IMR-90 (cell line): ENCODE measurements at regions not wholly inside any gene's neighbourhood (a gene's known extent, or its start where the extent isn't known, plus 50 kb on each side); places are given as distances from the start of the nearest gene placed in this dataset.

ENCODE experiments used
- ATAC-seq: fragments of 200-7000 bp; cut with Tn5 transposase; 2 replicates; pipeline ENCODE4 v1.9.1; 2020; ENCODE audit warnings: low read depth, mild to moderate bottlenecking, moderate library complexity
- BruUV-seq: library from RNA; stranded (reverse); fragments of 400-500 nt; replicated peaks from 2 replicates; lab custom pipeline; 2021; lab: Mats Ljungman, UMichigan
- CTCF ChIA-PET: fragments of 300-600 bp; formaldehyde crosslinking; extraction: SDS; loops from one replicate; lab custom pipeline; 2021; ENCODE audit warnings: antibody characterized with exemption; lab: Yijun Ruan, JAX
- POLR2A ChIA-PET: fragments of 300-600 bp; sonication (Branson Sonifier 250); formaldehyde crosslinking; loops from one replicate; lab custom pipeline; 2022; ENCODE audit warnings: antibody characterized with exemption; ENCODE audit not compliant: unreplicated experiment; lab: Charles Lee
- DNase-seq: peaks from one replicate; pipeline ENCODE4 v3.0.0; 2013
- H2AFZ ChIP-seq: replicated peaks from 2 replicates; pipeline ENCODE3; 2013; ENCODE audit warnings: low read length, mild to moderate bottlenecking; ENCODE audit not compliant: poor library complexity
- H2AK5ac ChIP-seq: 2 replicates; pipeline ENCODE4 v1.6.1; 2013; ENCODE audit warnings: low read depth, low read length, inconsistent platforms
- H2AK9ac ChIP-seq: replicated peaks from 2 replicates; pipeline ENCODE3; 2013; ENCODE audit warnings: mild to moderate bottlenecking, low read depth, low read length, moderate library complexity; ENCODE audit not compliant: poor library complexity
- H2BK120ac ChIP-seq: 2 replicates; pipeline ENCODE4 v1.6.1; 2013; ENCODE audit warnings: low read depth, low read length, inconsistent platforms
- H2BK15ac ChIP-seq: 3 replicates; pipeline ENCODE4 v1.6.1; 2013; ENCODE audit warnings: low read depth, low read length, inconsistent platforms
- H2BK20ac ChIP-seq: 2 replicates; pipeline ENCODE4 v1.6.1; 2013; ENCODE audit warnings: low read depth, mild to moderate bottlenecking, inconsistent platforms, low read length, moderate library complexity
- H2BK5ac ChIP-seq: 2 replicates; pipeline ENCODE4 v1.6.1; 2013; ENCODE audit warnings: mild to moderate bottlenecking, low read depth, low read length, inconsistent platforms; ENCODE audit not compliant: poor library complexity, severe bottlenecking
- H3K14ac ChIP-seq: replicated peaks from 2 replicates; pipeline ENCODE4 v1.6.1; 2013; ENCODE audit warnings: low read depth, low read length, inconsistent platforms
- H3K18ac ChIP-seq: 2 replicates; pipeline ENCODE4 v1.6.1; 2013; ENCODE audit warnings: low read depth, low read length, control low read depth
- H3K23ac ChIP-seq: 2 replicates; pipeline ENCODE4 v1.6.1; 2013; ENCODE audit warnings: low read depth, low read length, inconsistent platforms
- H3K27ac ChIP-seq: 2 replicates; pipeline ENCODE4 v1.5.1; 2013; ENCODE audit warnings: mild to moderate bottlenecking, control low read depth, low read length; ENCODE audit not compliant: insufficient read depth
- H3K27me3 ChIP-seq: 2 replicates; pipeline ENCODE4 v1.6.1; 2013; ENCODE audit warnings: low read length; ENCODE audit not compliant: control insufficient read depth, insufficient read depth
- H3K36me3 ChIP-seq: 2 replicates; pipeline ENCODE4 v1.6.1; 2013; ENCODE audit warnings: low read length, mixed read lengths; ENCODE audit not compliant: control insufficient read depth, insufficient read depth
- H3K4ac ChIP-seq: 2 replicates; pipeline ENCODE4 v1.6.1; 2013; ENCODE audit warnings: low read depth, low read length, inconsistent platforms
- H3K4me1 ChIP-seq: 2 replicates; pipeline ENCODE4 v1.6.1; 2013; ENCODE audit warnings: low read length, mixed read lengths; ENCODE audit not compliant: control insufficient read depth, insufficient read depth
- H3K4me2 ChIP-seq: 2 replicates; pipeline ENCODE4 v1.6.1; 2013; ENCODE audit warnings: low read depth, mild to moderate bottlenecking, control low read depth, low read length, moderate library complexity
- H3K4me3 ChIP-seq: 2 replicates; pipeline ENCODE4 v1.5.1; 2013; ENCODE audit warnings: low read depth, mild to moderate bottlenecking, control low read depth, low read length, moderate library complexity; ENCODE audit not compliant: insufficient read depth
- H3K56ac ChIP-seq: 2 replicates; pipeline ENCODE4 v1.6.1; 2013; ENCODE audit warnings: low read length, inconsistent platforms; ENCODE audit not compliant: insufficient read depth; ENCODE audit errors: extremely low read depth
- H3K79me1 ChIP-seq, 2 experiments: 2 replicates each; pipeline ENCODE4 v1.6.1; 2013; ENCODE audit warnings: low read length in 2 of 2, inconsistent platforms in 1 of 2, low read depth in 1 of 2
- H3K9ac ChIP-seq: 2 replicates; pipeline ENCODE4 v1.6.1; 2013; ENCODE audit warnings: low read depth, low read length, control low read depth
- H3K9me1 ChIP-seq: 2 replicates; pipeline ENCODE4 v1.6.1; 2013; ENCODE audit warnings: low read length, inconsistent platforms; ENCODE audit not compliant: insufficient read depth
- H3K9me3 ChIP-seq: 2 replicates; pipeline ENCODE4 v1.6.1; 2013; ENCODE audit warnings: low read length; ENCODE audit not compliant: control insufficient read depth, insufficient read depth
- H4K20me1 ChIP-seq: 2 replicates; pipeline ENCODE4 v1.6.1; 2013; ENCODE audit warnings: low read length, inconsistent platforms; ENCODE audit not compliant: insufficient read depth
- H4K5ac ChIP-seq: 2 replicates; pipeline ENCODE4 v1.6.1; 2013; ENCODE audit warnings: mild to moderate bottlenecking, low read depth, low read length, control low read depth
- H4K8ac ChIP-seq, 2 experiments: 2 replicates each; pipeline ENCODE4 v1.6.1; 2013; ENCODE audit warnings: low read depth in 2 of 2, low read length in 2 of 2, control low read depth in 1 of 2, inconsistent platforms in 1 of 2
- H4K91ac ChIP-seq: 2 replicates; pipeline ENCODE4 v1.6.1; 2013; ENCODE audit warnings: low read depth, low read length, inconsistent platforms; ENCODE audit not compliant: insufficient read depth
- BHLHE40 ChIP-seq: fragments of 150-350 bp; IDR thresholded peaks from 2 replicates; pipeline ENCODE4 v1.6.1; 2016; ENCODE audit warnings: mild to moderate bottlenecking, low read depth, low read length
- CEBPB ChIP-seq: IDR thresholded peaks from 2 replicates; pipeline ENCODE4 v1.6.1; 2012; ENCODE audit warnings: low read depth, low read length, improper control_type of control experiment
- FOS ChIP-seq: fragments of 150-350 bp; IDR thresholded peaks from 2 replicates; pipeline ENCODE4 v1.6.1; 2016; ENCODE audit warnings: low read depth, low read length
- MAFK ChIP-seq: IDR thresholded peaks from 2 replicates; pipeline ENCODE4 v1.6.1; 2012; ENCODE audit warnings: low read depth, low read length, improper control_type of control experiment
- MAZ ChIP-seq: IDR thresholded peaks from 2 replicates; pipeline ENCODE4 v1.6.1; 2012; ENCODE audit warnings: low read depth, mild to moderate bottlenecking, low read length, improper control_type of control experiment, moderate library complexity, borderline replicate concordance
- MXI1 ChIP-seq: IDR thresholded peaks from 2 replicates; pipeline ENCODE4 v1.6.1; 2012; ENCODE audit warnings: low read depth, mild to moderate bottlenecking, low read length, moderate library complexity, borderline replicate concordance
- RFX5 ChIP-seq: IDR thresholded peaks from 2 replicates; pipeline ENCODE4 v1.8.0; 2012; ENCODE audit warnings: low read depth, mild to moderate bottlenecking, low read length, moderate library complexity
- WGBS, 2 experiments: methylation state at CpG; one replicate each; pipeline versions ENCODE4 v1.1.5 to v1.1.7; 2013; ENCODE audit warnings: missing lambda C conversion rate in 2 of 2; ENCODE audit not compliant: insufficient read length in 1 of 2; ENCODE audit errors: extremely low coverage in 2 of 2; 5-methylcytosine and 5-hydroxymethylcytosine counted together
- dilution Hi-C: fragments of 300-500 bp; cut with HindIII; formaldehyde crosslinking; loops from one replicate; pipeline ENCODE4 v1.14.3; 2018; ENCODE audit warnings: low sequenced_read_pairs; ENCODE audit not compliant: unreplicated experiment
- in situ Hi-C: fragments of 300-500 bp; cut with MboI; formaldehyde crosslinking; loops from 3 replicates; pipeline ENCODE4 v1.14.3; 2019; ENCODE audit warnings: low sequenced_read_pairs, inconsistent platforms, mixed read lengths
- intact Hi-C: fragments of 100-400 bp; cut with micrococcal nuclease; formaldehyde crosslinking; loops from 2 replicates; pipeline ENCODE4 v1.10.0; 2022

GRCh38 chr11:15687342-15687741 lies 572.6 kb downstream of the INSC start:
- ATAC-seq (no peak), DNase-seq (peak; percentile 24)
- Histone ChIP-seq H3K18ac (no peak overlapping the region), H2BK20ac (no peak overlapping the region; the same call in 1 of the 2 replicates), H3K23ac (no peak overlapping the region), H3K36me3 (no peaks in the 10 kb centered on the region), H2AK9ac (no peak overlapping the region), H3K4ac (no peak overlapping the region), H2BK5ac (no peak overlapping the region), H4K20me1 (no peaks in the 10 kb centered on the region), H3K9me1 (no peaks in the 10 kb centered on the region), H3K4me3 (no peak overlapping the region), H3K9ac (no peak overlapping the region), H2AFZ (no peak overlapping the region), H3K4me2 (no peak overlapping the region), H4K91ac (no peak overlapping the region), H2AK5ac (no peak overlapping the region), H3K27ac (no peak overlapping the region), H3K79me1 (no peaks in the 10 kb centered on the region), H4K8ac (no peak overlapping the region), H3K9me3 (no peaks in the 10 kb centered on the region), H4K5ac (no peak overlapping the region), H3K27me3 (no peaks in the 10 kb centered on the region), H3K4me1 (no peaks in the 10 kb centered on the region), H3K14ac (no peak overlapping the region), H3K56ac (no peak overlapping the region), H2BK15ac (no peak overlapping the region), H2BK120ac (no peak overlapping the region)
- ChIA-PET CTCF (no interaction called here), POLR2A (no interaction called here)
- in situ Hi-C loops (no loop called here), dilution Hi-C loops (no loop called here), intact Hi-C loops (no loop called here)
- WGBS, 2 experiments, result no CpG with 5 or more reads among the region's 2 CpGs
- no TSS peak for BruUV-seq
- TF ChIP-seq BHLHE40 (no peak), MXI1 (no peak), MAZ (no peak), RFX5 (no peak), CEBPB (no peak), FOS (no peak), MAFK (no peak)
